ENCODE measurements at regions not wholly inside any gene's neighbourhood (a gene's known extent, or its start where the extent isn't known, plus 50 kb on each side); places are given as distances from the start of the nearest gene placed in this dataset.
A peak's percentile ranks its signal among the peaks of the same experiment; 100 is the strongest.

- no peaks in the 10 kb centered on the region for H3K36me3 Mint-ChIP-seq
- no peaks in the 10 kb centered on the region for H3K9me3 Mint-ChIP-seq
- no peak overlapping the region for H3K4me3 Mint-ChIP-seq
- H3K27ac Mint-ChIP-seq = no peak overlapping the region
- H3K4me1 Mint-ChIP-seq = peaks cover 29% of the 10 kb centered on the region
- no peak for ATAC-seq
- H3K27me3 Mint-ChIP-seq = peaks cover 30% of the 10 kb centered on the region
Measured at GRCh38 chr2:102078773-102079172, 63.8 kb upstream of the IL1R1 start.

- Mint-ChIP-seq H3K27ac (no peak overlapping the region), H3K36me3 (no peaks in the 10 kb centered on the region), H3K27me3 (peaks cover 30% of the 10 kb centered on the region), H3K9me3 (no peaks in the 10 kb centered on the region), H3K4me1 (peaks cover 38% of the 10 kb centered on the region), H3K4me3 (no peak overlapping the region)
- peak; percentile 49 for ATAC-seq
Measured at GRCh38 chr2:102080451-102081242, 61.9 kb upstream of the IL1R1 start.

GRCh38 chr2:102081243-102081522, 61.4 kb upstream of the IL1R1 start:
- no peaks in the 10 kb centered on the region for H3K9me3 Mint-ChIP-seq
- H3K4me1 Mint-ChIP-seq = peaks cover 38% of the 10 kb centered on the region
- no peaks in the 10 kb centered on the region for H3K36me3 Mint-ChIP-seq
- H3K4me3 Mint-ChIP-seq = no peak overlapping the region
- no peak for ATAC-seq
- no peak overlapping the region for H3K27ac Mint-ChIP-seq
- H3K27me3 Mint-ChIP-seq = peaks cover 30% of the 10 kb centered on the region

- no peak for ATAC-seq
- peaks cover 38% of the 10 kb centered on the region for H3K4me1 Mint-ChIP-seq
- H3K36me3 Mint-ChIP-seq = no peaks in the 10 kb centered on the region
- H3K27ac Mint-ChIP-seq = no peak overlapping the region
- no peak overlapping the region for H3K4me3 Mint-ChIP-seq
- H3K27me3 Mint-ChIP-seq = peaks cover 27% of the 10 kb centered on the region
- H3K9me3 Mint-ChIP-seq = no peaks in the 10 kb centered on the region
Measured at GRCh38 chr2:102081606-102082005, 60.9 kb upstream of the IL1R1 start.

- Mint-ChIP-seq H3K27me3 (peaks cover 15% of the 10 kb centered on the region), H3K4me3 (peak overlapping the region; percentile 25), H3K27ac (peak overlapping the region; percentile 67), H3K4me1 (peaks cover 38% of the 10 kb centered on the region), H3K36me3 (no peaks in the 10 kb centered on the region), H3K9me3 (peaks cover 3% of the 10 kb centered on the region)
- ATAC-seq = peak; percentile 93
Measured at GRCh38 chr2:102082571-102083392, 59.8 kb upstream of the IL1R1 start.

GRCh38 chr2:102083393-102083703, 59.2 kb upstream of the IL1R1 start:
- H3K4me3 Mint-ChIP-seq = no peak overlapping the region
- H3K4me1 Mint-ChIP-seq = peaks cover 38% of the 10 kb centered on the region
- H3K27me3 Mint-ChIP-seq = peaks cover 10% of the 10 kb centered on the region
- peaks cover 6% of the 10 kb centered on the region for H3K9me3 Mint-ChIP-seq
- H3K36me3 Mint-ChIP-seq = no peaks in the 10 kb centered on the region
- ATAC-seq = no peak
- peak overlapping the region; percentile 67 for H3K27ac Mint-ChIP-seq

- ATAC-seq = no peak
- Mint-ChIP-seq H3K9me3 (peaks cover 9% of the 10 kb centered on the region), H3K36me3 (no peaks in the 10 kb centered on the region), H3K4me3 (no peak overlapping the region), H3K27ac (no peak overlapping the region), H3K27me3 (no peaks in the 10 kb centered on the region), H3K4me1 (peaks cover 38% of the 10 kb centered on the region)
Measured at GRCh38 chr2:102084651-102085050, 57.9 kb upstream of the IL1R1 start.

GRCh38 chr2:102085238-102085637, 57.3 kb upstream of the IL1R1 start:
- no peak overlapping the region for H3K27ac Mint-ChIP-seq
- peaks cover 3% of the 10 kb centered on the region for H3K27me3 Mint-ChIP-seq
- H3K9me3 Mint-ChIP-seq = peaks cover 9% of the 10 kb centered on the region
- peaks cover under 1% of the 10 kb centered on the region for H3K36me3 Mint-ChIP-seq
- no peak overlapping the region for H3K4me3 Mint-ChIP-seq
- ATAC-seq = peak; percentile 51
- peaks cover 36% of the 10 kb centered on the region for H3K4me1 Mint-ChIP-seq

- H3K27ac Mint-ChIP-seq = no peak overlapping the region
- H3K27me3 Mint-ChIP-seq = peaks cover 14% of the 10 kb centered on the region
- no peak for ATAC-seq
- H3K36me3 Mint-ChIP-seq = peaks cover 5% of the 10 kb centered on the region
- H3K9me3 Mint-ChIP-seq = peaks cover 15% of the 10 kb centered on the region
- peaks cover 25% of the 10 kb centered on the region for H3K4me1 Mint-ChIP-seq
- H3K4me3 Mint-ChIP-seq = no peak overlapping the region
Measured at GRCh38 chr2:102086150-102086872, 56.2 kb upstream of the IL1R1 start.

GRCh38 chr2:102091121-102091520, 51.4 kb upstream of the IL1R1 start:
- H3K27ac Mint-ChIP-seq = no peak overlapping the region
- H3K36me3 Mint-ChIP-seq = peaks cover 5% of the 10 kb centered on the region
- H3K4me3 Mint-ChIP-seq = no peak overlapping the region
- peaks cover 22% of the 10 kb centered on the region for H3K9me3 Mint-ChIP-seq
- no peak for ATAC-seq
- H3K4me1 Mint-ChIP-seq = peaks cover 6% of the 10 kb centered on the region
- peaks cover 14% of the 10 kb centered on the region for H3K27me3 Mint-ChIP-seq

GRCh38 chr2:102091908-102092307, 50.6 kb upstream of the IL1R1 start:
- H3K27ac Mint-ChIP-seq = no peak overlapping the region
- H3K4me1 Mint-ChIP-seq = peaks cover 6% of the 10 kb centered on the region
- peaks cover 21% of the 10 kb centered on the region for H3K27me3 Mint-ChIP-seq
- ATAC-seq = no peak
- H3K9me3 Mint-ChIP-seq = peaks cover 22% of the 10 kb centered on the region
- H3K36me3 Mint-ChIP-seq = peaks cover 5% of the 10 kb centered on the region
- H3K4me3 Mint-ChIP-seq = no peak overlapping the region

GRCh38 chr2:102092535-102092934, 50.0 kb upstream of the IL1R1 start:
- ATAC-seq = no peak
- Mint-ChIP-seq H3K9me3 (peaks cover 21% of the 10 kb centered on the region), H3K27me3 (peaks cover 24% of the 10 kb centered on the region), H3K36me3 (peaks cover 5% of the 10 kb centered on the region), H3K4me1 (peaks cover 6% of the 10 kb centered on the region), H3K27ac (no peak overlapping the region), H3K4me3 (no peak overlapping the region)

Measured in stimulated activated memory B cell treated with anti-CD40 and anti-IgM and Interleukin-4, amounts not matched to agents 10 μg/mL and 1 μg/mL and 100 μg/mL, for 72 hours (primary cell).